CD8-positive, alpha-beta memory T cell (primary cell): ENCODE measurements at regions not wholly inside any gene's neighbourhood (a gene's known extent, or its start where the extent isn't known, plus 50 kb on each side); places are given as distances from the start of the nearest gene placed in this dataset.

ENCODE experiments used
- CTCF ChIA-PET: fragments of 350-600 bp; sonication (Branson Sonifier 250); formaldehyde crosslinking; loops from one replicate; lab custom pipeline; 2021; ENCODE audit warnings: antibody characterized with exemption; lab: Charles Lee
- POLR2A ChIA-PET: fragments of 350-600 bp; sonication (Branson Sonifier 250); formaldehyde crosslinking; loops from one replicate; lab custom pipeline; 2021; ENCODE audit warnings: antibody characterized with exemption; lab: Charles Lee
- DNase-seq, 5 donors: peaks; one replicate each; pipeline versions ENCODE4 v3.0.0 to v3.0.0-alpha.2; 2020 to 2022; ENCODE audit warnings: mixed read lengths in 1 of 5
- H3K27ac ChIP-seq: one replicate; pipeline ENCODE4 v1.7.0; 2013; ENCODE audit warnings: low read depth, mild to moderate bottlenecking, low read length, moderate library complexity
- H3K27me3 ChIP-seq: 2 replicates; pipeline ENCODE4 v1.7.0; 2013; ENCODE audit warnings: low read length, mild to moderate bottlenecking; ENCODE audit not compliant: insufficient read depth, poor library complexity, severe bottlenecking
- H3K36me3 ChIP-seq: 2 replicates; pipeline ENCODE4 v1.7.0; 2013; ENCODE audit warnings: mild to moderate bottlenecking, low read length, moderate library complexity; ENCODE audit not compliant: insufficient read depth
- H3K4me1 ChIP-seq: 2 replicates; pipeline ENCODE4 v1.7.0; 2013; ENCODE audit warnings: mild to moderate bottlenecking, low read length, moderate library complexity; ENCODE audit not compliant: insufficient read depth
- H3K4me3 ChIP-seq: 2 replicates; pipeline ENCODE4 v1.7.0; 2013; ENCODE audit warnings: mild to moderate bottlenecking, low read length
- H3K9me3 ChIP-seq: 2 replicates; pipeline ENCODE4 v1.7.0; 2013; ENCODE audit warnings: mild to moderate bottlenecking, low read length
- H3K27ac Mint-ChIP-seq, 8 donors: one replicate each; pipeline ENCODE4 v1.8.0; 2020 to 2021; ENCODE audit warnings: mixed read lengths in 8 of 8, mild to moderate bottlenecking in 6 of 8, inconsistent platforms in 3 of 8, moderate library complexity in 3 of 8
- H3K27me3 Mint-ChIP-seq, 2 donors: one replicate each; pipeline ENCODE4 v1.8.0; 2020 to 2021; ENCODE audit warnings: mixed read lengths in 2 of 2, mild to moderate bottlenecking in 1 of 2, moderate library complexity in 1 of 2
- H3K36me3 Mint-ChIP-seq, 3 donors: one replicate each; pipeline ENCODE4 v1.8.0; 2020 to 2021; ENCODE audit warnings: mixed read lengths in 3 of 3, inconsistent platforms in 1 of 3, mild to moderate bottlenecking in 1 of 3
- H3K4me1 Mint-ChIP-seq, 3 donors: one replicate each; pipeline ENCODE4 v1.8.0; 2020 to 2021; ENCODE audit warnings: mixed read lengths in 3 of 3, inconsistent platforms in 1 of 3, mild to moderate bottlenecking in 1 of 3
- H3K4me3 Mint-ChIP-seq, 7 donors: one replicate each; pipeline ENCODE4 v1.8.0; 2020 to 2021; ENCODE audit warnings: mixed read lengths in 7 of 7, mild to moderate bottlenecking in 6 of 7, moderate library complexity in 4 of 7, inconsistent platforms in 2 of 7
- H3K9me3 Mint-ChIP-seq, 5 donors: one replicate each; pipeline ENCODE4 v1.8.0; 2020 to 2022; ENCODE audit warnings: mixed read lengths in 5 of 5, mild to moderate bottlenecking in 3 of 5, moderate library complexity in 2 of 5, inconsistent platforms in 1 of 5

GRCh38 chr3:175898194-175898593, 1039.1 kb downstream of the NAALADL2 start:
- Histone ChIP-seq H3K27ac (no peak overlapping the region), H3K36me3 (no peaks in the 10 kb centered on the region), H3K9me3 (no peaks in the 10 kb centered on the region), H3K27me3 (no peaks in the 10 kb centered on the region), H3K4me3 (no peak overlapping the region), H3K4me1 (no peaks in the 10 kb centered on the region)
- H3K27ac Mint-ChIP-seq = no peak overlapping the region
- POLR2A ChIA-PET = no interaction called here
- no peaks in the 10 kb centered on the region for H3K4me1 Mint-ChIP-seq
- no peak overlapping the region for H3K4me3 Mint-ChIP-seq
- DNase-seq = no peak
- CTCF ChIA-PET = no interaction called here
- H3K27me3 Mint-ChIP-seq = no peaks in the 10 kb centered on the region
- no peaks in the 10 kb centered on the region for H3K36me3 Mint-ChIP-seq
- peaks cover 0 to 12% (median 4%) of the 10 kb centered on the region in 5 donors for H3K9me3 Mint-ChIP-seq

DNA sequence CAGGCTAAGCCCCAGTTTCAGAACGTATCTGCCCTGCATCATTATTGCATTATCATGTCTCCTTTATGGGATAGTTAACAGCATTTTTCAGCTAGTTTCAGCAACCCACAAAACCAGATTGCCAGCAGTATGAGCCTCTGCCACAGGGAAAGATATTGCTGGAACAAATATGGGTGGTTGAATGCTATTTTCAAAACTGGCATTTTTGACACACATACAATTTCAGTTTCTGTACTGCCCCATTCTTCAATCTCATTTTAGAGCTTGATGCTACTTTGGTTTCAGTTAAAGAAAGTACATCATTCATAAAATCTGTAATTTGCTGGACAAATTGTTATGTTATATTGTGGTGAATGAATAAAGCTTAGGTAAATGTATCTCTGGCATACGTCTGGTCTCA, 1037.5 kb downstream of the NAALADL2 start:
- Histone ChIP-seq H3K9me3 (no peaks in the 10 kb centered on the region), H3K27ac (no peak overlapping the region), H3K27me3 (no peaks in the 10 kb centered on the region), H3K4me3 (no peak overlapping the region), H3K36me3 (no peaks in the 10 kb centered on the region), H3K4me1 (no peaks in the 10 kb centered on the region)
- no peak for DNase-seq
- Mint-ChIP-seq H3K36me3 (no peaks in the 10 kb centered on the region), H3K27ac (no peak overlapping the region), H3K27me3 (no peaks in the 10 kb centered on the region), H3K4me3 (no peak overlapping the region), H3K9me3 (peaks cover 0 to 12% (median 2%) of the 10 kb centered on the region in 5 donors), H3K4me1 (no peaks in the 10 kb centered on the region)
- CTCF ChIA-PET = no interaction called here
- POLR2A ChIA-PET = no interaction called here

GRCh38 chr3:175895731-175896130, 1036.6 kb downstream of the NAALADL2 start:
- Histone ChIP-seq H3K4me3 (no peak overlapping the region), H3K4me1 (no peaks in the 10 kb centered on the region), H3K9me3 (no peaks in the 10 kb centered on the region), H3K36me3 (no peaks in the 10 kb centered on the region), H3K27ac (no peak overlapping the region), H3K27me3 (no peaks in the 10 kb centered on the region)
- Mint-ChIP-seq H3K27ac (no peak overlapping the region), H3K36me3 (no peaks in the 10 kb centered on the region), H3K4me3 (no peak overlapping the region), H3K9me3 (peaks cover 0 to 10% (median 5%) of the 10 kb centered on the region in 5 donors), H3K27me3 (no peaks in the 10 kb centered on the region), H3K4me1 (no peaks in the 10 kb centered on the region)
- ChIA-PET POLR2A (no interaction called here), CTCF (no interaction called here)
- no peak for DNase-seq

GRCh38 chr3:175893566-175893965, 1034.4 kb downstream of the NAALADL2 start:
- H3K4me3 ChIP-seq = no peak overlapping the region
- POLR2A ChIA-PET = no interaction called here
- Mint-ChIP-seq H3K9me3 (peaks cover 0 to 10% (median 5%) of the 10 kb centered on the region in 5 donors), H3K27me3 (no peaks in the 10 kb centered on the region), H3K36me3 (no peaks in the 10 kb centered on the region), H3K4me3 (no peak overlapping the region), H3K4me1 (no peaks in the 10 kb centered on the region), H3K27ac (no peak overlapping the region)
- DNase-seq = no peak
- CTCF ChIA-PET = no interaction called here
- H3K4me1 ChIP-seq = no peaks in the 10 kb centered on the region
- H3K36me3 ChIP-seq = no peaks in the 10 kb centered on the region
- H3K27ac ChIP-seq = no peak overlapping the region
- no peaks in the 10 kb centered on the region for H3K9me3 ChIP-seq
- H3K27me3 ChIP-seq = no peaks in the 10 kb centered on the region

DNA sequence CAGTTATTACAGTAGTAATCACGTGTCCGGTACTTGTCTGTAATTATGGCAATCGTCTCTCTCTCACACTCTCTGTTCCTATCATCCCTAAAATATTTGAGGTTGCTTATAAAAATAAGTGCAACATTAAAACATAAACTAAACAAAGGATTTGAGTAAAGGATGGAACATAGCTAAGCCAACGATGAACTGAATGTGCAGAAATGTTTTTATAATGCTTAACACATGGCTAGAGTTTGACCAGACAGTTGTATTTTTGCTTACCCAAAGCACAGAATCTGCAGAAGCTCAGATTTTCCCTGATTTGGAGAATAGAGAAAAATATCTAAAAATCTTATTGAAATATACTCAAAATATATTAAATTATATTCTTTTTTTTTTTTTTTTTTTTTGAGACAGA, 1030.9 kb downstream of the NAALADL2 start:
- Histone ChIP-seq H3K4me3 (no peak overlapping the region), H3K36me3 (no peaks in the 10 kb centered on the region), H3K4me1 (no peaks in the 10 kb centered on the region), H3K9me3 (no peaks in the 10 kb centered on the region), H3K27ac (no peak overlapping the region), H3K27me3 (no peaks in the 10 kb centered on the region)
- no peaks in the 10 kb centered on the region for H3K36me3 Mint-ChIP-seq
- H3K9me3 Mint-ChIP-seq = peaks cover 0 to 10% (median 5%) of the 10 kb centered on the region in 5 donors
- CTCF ChIA-PET = no interaction called here
- no peak overlapping the region for H3K27ac Mint-ChIP-seq
- no peak for DNase-seq
- POLR2A ChIA-PET = no interaction called here
- H3K4me3 Mint-ChIP-seq = no peak overlapping the region
- H3K4me1 Mint-ChIP-seq = no peaks in the 10 kb centered on the region
- no peaks in the 10 kb centered on the region for H3K27me3 Mint-ChIP-seq

DNA sequence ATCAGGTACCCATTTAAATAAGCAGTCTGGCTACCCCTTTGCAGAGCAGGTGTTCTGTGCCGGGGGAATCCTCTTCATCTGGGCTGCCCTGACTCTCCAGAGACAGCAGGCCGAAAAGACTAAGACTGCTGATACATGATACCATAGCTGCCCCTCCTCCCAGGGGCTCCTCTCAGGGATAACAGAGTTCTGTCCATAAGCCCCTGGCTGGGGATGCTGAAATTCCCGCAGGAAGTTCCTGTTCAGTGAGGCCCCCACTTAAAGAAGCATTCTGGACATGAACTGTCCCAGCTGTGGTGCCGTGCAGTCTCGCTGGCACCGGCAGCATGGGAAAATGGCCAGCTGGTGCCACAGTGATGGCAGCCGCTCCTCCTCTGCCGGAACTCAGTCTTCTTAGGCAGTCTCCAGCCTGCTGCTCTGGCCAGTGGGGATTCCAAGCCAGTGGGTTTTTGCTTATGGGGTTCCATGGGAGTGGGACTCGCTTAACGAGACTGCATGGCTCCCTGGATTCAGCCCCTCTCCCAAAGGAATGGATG, 1026.2 kb downstream of the NAALADL2 start:
- Histone ChIP-seq H3K27ac (no peak overlapping the region), H3K4me3 (no peak overlapping the region), H3K4me1 (no peaks in the 10 kb centered on the region), H3K27me3 (no peaks in the 10 kb centered on the region), H3K9me3 (no peaks in the 10 kb centered on the region), H3K36me3 (no peaks in the 10 kb centered on the region)
- Mint-ChIP-seq H3K4me1 (no peaks in the 10 kb centered on the region), H3K9me3 (peaks cover 0 to 6% (median 4%) of the 10 kb centered on the region in 5 donors), H3K27ac (no peak overlapping the region), H3K36me3 (no peaks in the 10 kb centered on the region), H3K27me3 (no peaks in the 10 kb centered on the region), H3K4me3 (no peak overlapping the region)
- DNase-seq = no peak
- POLR2A ChIA-PET = no interaction called here
- CTCF ChIA-PET = no interaction called here

DNA sequence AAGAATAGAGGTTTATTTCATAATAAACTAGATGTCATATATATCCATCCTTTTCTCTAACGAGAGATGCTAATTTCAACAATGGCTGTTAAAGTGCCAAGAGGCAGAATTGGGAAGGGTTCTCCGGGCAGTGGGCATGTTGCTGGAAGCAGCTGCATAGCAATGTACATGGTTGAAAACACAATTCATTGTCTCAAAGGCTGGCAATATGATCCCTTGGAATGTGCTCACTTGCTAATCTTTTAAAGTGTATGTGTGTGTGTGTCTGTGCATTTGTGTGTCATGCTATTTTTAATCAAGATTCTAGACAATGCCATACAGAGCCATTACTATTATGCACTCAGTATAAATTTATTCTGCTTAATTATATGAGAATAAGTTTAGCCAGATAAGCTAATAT, 1020.3 kb downstream of the NAALADL2 start:
- ChIA-PET CTCF (no interaction called here), POLR2A (no interaction called here)
- Mint-ChIP-seq H3K27ac (no peak overlapping the region), H3K4me3 (no peak overlapping the region), H3K27me3 (no peaks in the 10 kb centered on the region), H3K9me3 (peaks cover 0 to 13% (median 3%) of the 10 kb centered on the region in 5 donors), H3K36me3 (no peaks in the 10 kb centered on the region), H3K4me1 (no peaks in the 10 kb centered on the region)
- no peak for DNase-seq
- Histone ChIP-seq H3K27me3 (no peaks in the 10 kb centered on the region), H3K36me3 (no peaks in the 10 kb centered on the region), H3K4me1 (no peaks in the 10 kb centered on the region), H3K4me3 (no peak overlapping the region), H3K9me3 (no peaks in the 10 kb centered on the region), H3K27ac (no peak overlapping the region)

- POLR2A ChIA-PET = no interaction called here
These were observed 1010.3 kb downstream of the NAALADL2 start for GRCh38 chr3:175869404-175869803.

DNA sequence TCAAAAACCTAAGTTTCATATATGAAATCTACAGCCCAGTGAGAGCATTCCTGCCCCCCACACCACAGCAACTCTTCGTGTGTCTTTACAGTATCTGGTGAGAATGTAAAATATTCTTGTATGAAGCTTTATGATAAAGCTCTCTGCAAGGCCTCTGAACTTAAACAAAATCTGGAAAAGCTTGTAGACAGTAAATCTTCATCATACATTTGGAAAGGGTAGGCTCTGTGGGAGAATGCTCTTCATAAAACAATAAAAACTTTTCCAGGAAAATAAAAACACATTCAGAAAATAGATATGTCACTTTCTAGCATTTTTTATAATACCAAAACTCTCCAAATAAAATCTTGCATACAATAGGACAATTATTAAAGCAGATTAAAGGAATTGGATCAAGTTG, 1009.5 kb downstream of the NAALADL2 start:
- H3K27me3 ChIP-seq = no peaks in the 10 kb centered on the region
- Mint-ChIP-seq H3K27ac (no peak overlapping the region), H3K4me3 (no peak overlapping the region), H3K36me3 (no peaks in the 10 kb centered on the region), H3K9me3 (peaks cover 0 to 11% (median 5%) of the 10 kb centered on the region in 5 donors), H3K4me1 (no peaks in the 10 kb centered on the region), H3K27me3 (no peaks in the 10 kb centered on the region)
- POLR2A ChIA-PET = no interaction called here
- H3K27ac ChIP-seq = no peak overlapping the region
- no peaks in the 10 kb centered on the region for H3K4me1 ChIP-seq
- CTCF ChIA-PET = no interaction called here
- H3K36me3 ChIP-seq = no peaks in the 10 kb centered on the region
- no peaks in the 10 kb centered on the region for H3K9me3 ChIP-seq
- H3K4me3 ChIP-seq = no peak overlapping the region
- no peak for DNase-seq

More at GRCh38 chr3:175869404-175869803, 1010.3 kb downstream of the NAALADL2 start:
- no peaks in the 10 kb centered on the region for H3K27me3 ChIP-seq
- no peaks in the 10 kb centered on the region for H3K36me3 Mint-ChIP-seq
- no peak overlapping the region for H3K4me3 Mint-ChIP-seq
- H3K9me3 ChIP-seq = no peaks in the 10 kb centered on the region
- peaks cover 0 to 11% (median 5%) of the 10 kb centered on the region in 5 donors for H3K9me3 Mint-ChIP-seq
- H3K27ac ChIP-seq = no peak overlapping the region
- H3K27me3 Mint-ChIP-seq = no peaks in the 10 kb centered on the region
- no peaks in the 10 kb centered on the region for H3K4me1 Mint-ChIP-seq
- CTCF ChIA-PET = no interaction called here
- H3K36me3 ChIP-seq = no peaks in the 10 kb centered on the region
- no peak overlapping the region for H3K27ac Mint-ChIP-seq
- H3K4me3 ChIP-seq = no peak overlapping the region
- H3K4me1 ChIP-seq = no peaks in the 10 kb centered on the region
- DNase-seq = no peak
